Stimulated activated CD4-positive, alpha-beta T cell treated with anti-CD3 and anti-CD28 coated beads, TNF-alpha, amount 100 ng/mL, for 4 hours (primary cell): ENCODE measurements at regions not wholly inside any gene's neighbourhood (a gene's known extent, or its start where the extent isn't known, plus 50 kb on each side); places are given as distances from the start of the nearest gene placed in this dataset.
"Not testable (repeated sequence)": the region's sequence is repeated elsewhere in the genome, so short reads cannot be mapped to it uniquely, and the experiment has no call there.

ENCODE experiments used
- DNase-seq, 3 experiments: peaks; one replicate each; pipeline ENCODE4 v3.0.0-alpha.2; 2020; ENCODE audit warnings: low read depth in 3 of 3

DNA sequence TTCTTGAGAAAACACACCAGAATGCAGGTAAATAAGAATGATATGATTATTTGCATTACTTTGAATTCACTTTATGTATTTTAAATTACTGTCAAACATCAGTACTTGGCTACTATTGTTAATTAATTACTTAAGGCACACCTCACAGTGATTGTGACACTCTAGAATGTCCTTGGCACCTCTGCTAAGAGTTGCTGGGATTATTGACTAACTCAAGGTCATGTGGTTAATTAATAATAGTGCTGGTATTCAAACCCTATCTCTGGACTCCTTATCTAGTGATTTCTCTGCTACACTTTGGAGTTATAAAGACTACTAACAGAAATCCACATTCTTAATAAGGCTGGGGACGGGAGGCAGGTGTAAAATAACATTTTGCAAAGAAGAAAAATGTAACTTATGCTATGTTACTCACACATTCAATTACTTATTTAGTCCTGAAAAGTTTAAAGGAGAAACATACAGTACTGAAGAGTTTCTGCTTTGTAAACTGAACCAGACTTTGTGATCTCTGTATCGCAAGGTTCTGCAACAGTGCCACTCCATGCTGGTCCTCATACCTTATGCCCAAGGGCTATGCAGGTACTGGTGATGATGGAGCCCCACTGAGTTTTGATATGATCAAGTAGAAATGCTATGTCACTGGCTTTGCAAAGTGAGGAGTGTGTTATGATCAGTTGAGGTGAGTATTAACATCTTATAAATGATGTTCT is 242.7 kb downstream of the MID1IP1 start:
- DNase-seq, result no peak

DNA sequence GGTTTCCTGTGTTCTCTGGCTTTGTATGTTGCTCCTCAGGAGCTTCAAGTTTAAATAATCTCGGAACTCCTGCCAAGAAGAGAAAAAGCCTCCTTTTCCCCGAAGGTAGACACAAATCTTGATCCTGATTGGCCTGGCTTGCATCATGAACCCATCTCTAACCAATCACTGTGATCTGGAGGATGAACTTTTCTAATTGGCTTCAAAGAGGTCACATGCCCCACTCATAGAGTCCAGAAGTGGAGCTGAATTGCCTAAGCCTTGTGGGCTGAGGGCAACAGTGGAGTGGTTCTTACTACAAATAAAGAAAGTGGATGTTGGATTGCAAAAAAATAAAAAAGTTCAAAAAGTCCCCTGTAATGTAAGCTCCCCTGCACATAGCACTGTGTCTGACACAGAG is 245.9 kb downstream of the MID1IP1 start:
- DNase-seq, result no peak

DNA sequence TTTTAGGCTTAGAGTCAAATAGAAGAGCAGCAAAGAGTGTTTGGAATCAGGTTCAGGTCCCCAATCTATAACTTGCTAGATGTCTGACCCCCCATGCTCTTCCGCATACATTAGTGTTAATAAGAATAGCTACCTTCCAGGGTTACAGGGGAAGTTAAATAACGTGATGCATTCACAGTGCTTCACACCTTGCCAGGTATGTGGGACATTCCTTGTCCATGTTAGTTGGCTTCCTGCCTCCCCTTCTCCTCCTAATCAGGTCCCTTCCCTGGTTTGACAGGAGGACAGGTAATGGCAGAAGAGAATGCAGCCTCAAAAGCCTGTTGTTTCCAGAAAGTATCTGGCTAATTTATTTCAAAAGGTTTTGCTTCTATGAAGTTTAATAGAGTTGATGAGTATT is 248.7 kb downstream of the MID1IP1 start:
- no peak for DNase-seq

DNA sequence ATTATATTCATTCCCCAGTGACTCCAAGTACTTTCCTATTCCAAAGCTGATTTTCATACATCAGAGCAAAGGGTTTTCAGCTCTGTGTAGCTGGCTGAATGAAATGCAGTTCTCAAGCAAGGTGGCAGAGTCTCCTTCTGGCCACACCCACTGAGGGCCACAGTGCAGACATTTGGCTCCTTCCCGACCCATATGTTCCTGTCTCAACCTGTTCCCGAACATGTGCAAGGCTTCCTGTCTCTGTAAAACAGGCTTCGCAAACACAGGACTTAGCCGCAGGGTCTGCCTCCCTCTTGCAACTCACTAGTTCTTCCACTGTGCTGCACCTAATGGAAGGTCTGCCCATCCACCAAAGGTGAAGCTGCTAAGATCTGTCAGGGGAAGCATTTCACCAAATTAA is 249.2 kb downstream of the MID1IP1 start:
- DNase-seq, result no peak

DNA sequence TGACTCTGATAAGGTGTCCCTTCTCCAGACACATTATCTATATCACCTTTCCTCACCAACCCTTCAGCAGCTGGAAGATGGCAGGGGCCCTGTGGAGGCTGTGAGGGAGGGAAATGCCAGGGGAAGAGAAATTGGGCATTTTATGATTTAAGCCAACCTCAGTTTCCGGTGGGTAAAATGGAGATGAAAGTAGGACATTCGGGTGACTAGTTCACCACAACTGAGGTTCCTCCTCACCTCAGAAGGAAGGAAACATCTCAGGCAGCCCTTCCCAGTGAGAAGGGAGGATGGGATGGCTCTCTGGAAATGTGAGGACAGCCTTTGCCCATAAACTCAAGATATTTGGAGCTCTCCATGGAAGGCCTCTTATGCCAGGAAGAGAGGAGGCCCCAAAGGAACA is 251.5 kb downstream of the MID1IP1 start:
- DNase-seq, result no peak

DNA sequence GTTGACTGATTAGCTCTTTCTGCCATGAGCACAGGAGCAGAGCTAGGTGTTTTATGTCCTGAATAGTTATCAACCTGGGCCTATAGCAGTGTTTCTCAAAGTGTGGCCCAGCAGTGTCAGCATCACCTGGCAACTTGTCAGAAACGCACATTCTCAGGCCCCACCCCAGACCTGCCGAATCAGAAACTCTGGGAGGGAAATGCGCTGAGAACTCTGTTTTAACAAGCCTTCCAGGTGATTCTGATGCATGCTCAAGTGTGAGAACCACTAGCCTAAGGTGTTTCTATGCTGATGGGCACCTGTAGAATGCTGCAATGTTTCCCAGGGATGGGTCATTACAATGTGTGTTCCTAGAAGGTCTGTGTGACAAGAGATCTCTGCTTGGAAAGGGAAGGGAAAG is 257.5 kb downstream of the MID1IP1 start:
- no peak for DNase-seq

DNA sequence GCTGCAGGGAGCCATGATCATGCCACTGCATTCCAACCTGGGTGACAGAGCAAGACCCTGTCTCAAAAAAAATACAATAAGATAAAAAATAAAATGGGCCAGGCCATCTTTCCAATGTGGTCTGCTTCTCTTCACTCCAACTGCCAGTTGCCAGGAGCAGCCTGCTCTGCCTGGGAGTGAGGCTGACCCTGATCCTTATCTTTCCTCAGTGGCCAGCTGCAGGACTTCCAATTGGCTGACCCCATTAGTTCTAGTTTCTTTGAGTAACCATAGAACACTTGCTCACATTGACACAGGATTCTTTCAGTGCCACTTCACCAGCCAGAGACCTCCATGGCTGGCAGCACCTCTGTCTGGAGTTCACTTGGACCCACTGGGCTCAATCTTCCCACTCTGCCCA is 258.6 kb downstream of the MID1IP1 start:
- no peak for DNase-seq

DNA sequence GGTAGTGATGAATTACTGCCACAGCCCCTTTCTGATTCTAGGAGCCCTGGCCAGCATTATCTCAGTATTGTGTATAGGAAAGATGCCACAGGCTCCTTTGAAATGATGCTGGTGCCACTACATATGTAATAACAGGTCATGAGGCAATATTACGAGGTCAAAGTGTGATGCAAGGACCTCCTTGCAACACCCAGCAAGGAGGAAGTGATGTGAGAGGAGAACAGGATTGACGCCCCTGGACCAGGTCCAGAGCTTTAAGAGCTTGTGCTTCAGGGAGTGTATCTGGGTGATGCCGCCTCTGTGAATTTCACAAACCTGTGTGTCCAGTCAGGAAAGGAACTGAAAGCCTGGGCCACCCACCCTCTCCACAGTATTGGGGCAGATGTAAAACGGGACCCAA is 261.8 kb downstream of the MID1IP1 start:
- no peak for DNase-seq

DNA sequence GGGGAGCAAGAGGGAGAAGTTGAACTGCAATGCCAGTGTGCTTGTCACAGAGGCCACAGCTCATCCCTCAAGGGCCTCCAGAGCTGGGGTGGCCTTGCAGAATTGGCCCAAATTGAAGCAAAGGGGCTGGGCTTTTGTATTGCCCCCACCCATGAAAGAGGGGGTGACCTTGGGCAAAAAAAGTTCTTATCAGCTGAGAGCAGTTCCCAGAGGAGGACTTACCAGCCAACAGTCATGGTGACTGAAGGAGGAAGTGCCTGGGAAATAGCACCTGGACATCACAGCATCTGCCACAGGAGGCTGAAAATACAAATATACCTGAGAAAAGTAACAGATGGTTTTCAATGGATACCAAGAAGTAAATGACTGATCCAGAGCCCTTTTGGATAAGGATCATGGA is 262.4 kb downstream of the MID1IP1 start:
- no peak for DNase-seq

DNA sequence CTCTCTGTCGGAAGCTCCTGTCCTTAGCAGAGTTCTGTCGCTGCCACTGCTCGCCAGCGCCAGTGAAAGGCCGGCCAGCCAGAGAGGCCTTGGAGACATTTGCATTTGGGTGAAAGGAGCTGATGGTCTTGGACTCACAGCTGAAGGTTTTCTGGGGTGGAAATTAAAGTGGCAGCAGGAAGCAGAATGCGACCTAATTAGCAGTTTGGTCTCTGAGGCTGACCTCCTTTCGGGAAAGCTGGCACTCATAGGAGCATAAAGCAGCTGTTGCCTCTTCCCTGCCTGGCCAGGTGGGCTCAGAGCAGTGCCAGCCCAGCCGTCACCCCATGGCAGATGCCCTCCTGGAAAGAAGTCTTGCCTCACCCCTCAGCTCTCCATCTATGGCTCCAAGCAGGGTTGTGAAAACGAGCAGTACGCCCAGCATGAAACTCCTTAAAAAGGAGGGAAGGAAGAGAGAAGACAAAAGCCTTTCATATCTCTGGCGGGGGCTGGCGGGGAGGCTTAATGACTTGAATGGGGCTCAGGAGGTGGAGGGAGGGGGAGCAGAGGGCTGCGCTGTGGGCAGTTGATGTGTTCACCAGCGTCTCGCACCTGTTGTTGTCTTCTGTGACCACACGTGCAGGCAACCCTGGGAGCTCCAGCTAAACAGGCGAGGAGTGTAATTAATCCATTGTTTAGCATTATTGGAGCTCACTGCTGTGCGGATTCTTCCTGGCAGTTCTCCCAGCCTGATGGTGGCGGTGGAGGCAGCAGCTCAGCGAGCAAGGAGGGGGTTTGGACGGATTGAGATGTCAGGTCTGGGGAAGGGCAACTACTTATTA is 264.0 kb downstream of the MID1IP1 start:
- no peak for DNase-seq

DNA sequence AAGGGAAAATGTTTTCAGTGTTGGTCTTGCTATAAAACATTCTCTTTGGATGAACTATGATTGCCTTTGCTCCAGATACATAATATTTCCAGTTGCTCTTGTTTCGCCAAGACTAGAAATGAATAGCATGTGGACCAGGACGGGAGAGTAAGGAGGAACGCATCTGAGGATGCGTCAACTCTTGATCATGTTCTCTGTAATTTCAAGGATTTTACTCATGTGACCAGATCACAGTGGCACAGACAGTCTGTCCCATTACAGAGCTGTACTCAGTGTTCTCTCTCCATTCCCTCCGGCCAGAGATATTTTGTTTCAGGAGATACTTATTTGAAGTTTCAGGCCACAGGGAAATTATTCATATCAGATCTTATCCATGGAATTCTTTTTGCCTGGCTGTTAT is 266.6 kb downstream of the MID1IP1 start:
- no peak for DNase-seq

DNA sequence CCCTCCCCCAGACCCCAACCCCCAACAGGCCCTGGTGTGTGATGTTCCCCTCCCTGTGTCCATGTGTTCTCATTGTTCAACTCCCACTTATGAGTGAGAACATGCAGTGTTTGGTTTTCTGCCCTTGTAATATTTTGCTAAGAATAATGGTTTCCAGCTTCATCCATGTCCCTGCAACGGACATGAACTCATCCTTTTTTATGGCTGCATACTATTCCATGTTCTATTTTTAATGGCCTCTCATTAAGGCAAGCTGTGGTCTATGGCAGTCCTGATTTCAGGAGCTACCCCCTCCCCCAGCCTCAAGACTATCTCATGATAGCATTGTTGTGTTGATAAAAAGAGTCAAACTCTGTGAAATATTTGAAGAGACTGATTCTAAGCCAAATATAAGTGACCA is 267.4 kb downstream of the MID1IP1 start:
- DNase-seq, result not testable (repeated sequence)

DNA sequence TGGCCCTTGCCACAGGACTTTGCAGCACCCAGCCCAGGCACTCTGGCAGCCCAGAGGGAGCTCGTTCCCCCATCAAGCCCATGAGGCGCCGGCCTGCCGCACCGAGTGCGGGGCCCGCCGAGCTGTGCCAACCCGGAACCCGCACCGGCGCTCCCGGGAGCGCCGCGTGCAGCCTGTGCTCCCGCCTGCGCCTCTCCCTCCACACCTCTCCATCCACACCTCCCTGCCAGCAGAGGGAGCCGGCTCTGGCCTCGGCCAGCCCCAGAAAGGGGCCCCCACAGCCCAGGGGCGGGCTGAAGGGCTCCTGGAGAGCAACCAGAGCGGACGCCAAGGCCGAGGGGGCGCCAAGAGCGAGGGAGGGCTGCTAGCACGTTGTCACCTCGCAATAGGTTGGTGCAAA is 268.8 kb downstream of the MID1IP1 start:
- no peak for DNase-seq

DNA sequence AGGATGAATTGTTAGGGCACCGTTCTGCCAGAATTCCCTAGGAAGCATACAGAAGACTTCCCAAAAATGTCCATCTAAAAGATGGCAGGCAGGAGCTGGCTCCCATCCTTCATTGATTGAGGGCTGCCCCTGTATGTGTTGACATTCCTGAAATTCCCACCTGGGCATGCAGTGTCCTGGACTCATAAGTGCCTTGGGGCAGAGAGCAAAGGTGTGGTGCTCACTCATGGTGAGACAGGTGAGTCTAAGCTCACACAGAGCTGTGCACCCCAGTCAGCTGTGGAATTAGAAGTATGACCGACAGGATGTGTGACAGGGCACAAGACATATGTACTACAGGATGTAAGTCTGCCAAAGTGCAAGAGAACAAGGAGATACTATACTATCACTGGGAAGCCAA is 271.9 kb downstream of the MID1IP1 start:
- DNase-seq, result no peak

DNA sequence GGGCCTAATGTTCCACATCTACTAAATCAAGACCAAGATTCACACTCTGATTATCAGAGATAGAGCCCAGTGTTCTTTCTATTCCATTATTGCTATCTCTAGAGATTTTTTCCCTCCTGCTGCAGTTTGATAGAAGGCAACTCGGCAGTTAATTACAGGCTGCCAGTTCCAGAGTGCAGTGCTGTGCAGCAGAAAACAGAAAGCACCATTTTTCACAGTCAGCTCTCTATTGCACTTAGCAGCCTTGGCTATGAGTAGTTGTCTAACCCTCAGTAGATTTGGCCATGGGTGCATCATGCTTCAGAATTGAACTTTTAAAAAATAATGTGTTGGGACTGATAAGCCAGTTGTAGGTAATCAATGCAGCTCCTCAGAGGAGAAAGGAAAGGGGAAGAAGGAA is 295.3 kb downstream of the MID1IP1 start:
- DNase-seq, result no peak

DNA sequence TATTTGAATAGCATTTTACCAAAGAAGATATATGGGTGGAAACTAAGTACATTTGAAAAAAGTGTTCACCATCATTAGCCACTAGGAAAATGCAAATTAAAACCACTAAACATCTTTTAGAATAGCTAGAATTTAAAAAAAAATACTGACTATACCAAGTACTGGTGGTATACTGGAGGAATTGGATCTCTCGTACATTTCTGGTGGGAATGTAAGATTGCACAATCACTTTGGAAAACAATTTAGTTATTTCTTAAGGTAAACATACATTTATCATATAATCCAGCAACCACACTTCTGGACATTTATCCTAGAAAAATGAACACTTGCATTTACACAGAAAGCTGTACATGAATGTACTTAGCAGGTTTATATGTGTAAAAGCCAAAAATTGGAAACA is 303.5 kb downstream of the MID1IP1 start:
- DNase-seq, result no peak

DNA sequence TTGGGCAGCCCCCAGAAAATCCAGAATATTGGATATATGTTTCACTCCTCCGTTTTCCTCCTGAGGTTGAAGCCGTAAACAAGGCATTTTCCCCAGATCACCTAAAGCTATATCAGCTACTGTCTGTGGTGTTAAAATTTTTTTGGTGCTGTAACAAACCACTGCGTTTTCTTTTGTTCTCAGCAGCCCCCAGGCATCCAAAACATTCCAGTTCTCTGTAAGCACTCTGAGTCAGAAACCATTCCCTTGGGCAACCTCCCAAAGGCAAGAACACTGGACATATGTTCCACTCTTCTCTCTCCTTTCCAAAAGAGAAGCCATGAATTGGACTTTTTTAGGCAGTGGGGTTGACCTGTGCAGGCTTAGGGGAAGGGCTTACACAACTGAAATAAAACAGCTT is 310.9 kb downstream of the MID1IP1 start:
- DNase-seq, result no peak

DNA sequence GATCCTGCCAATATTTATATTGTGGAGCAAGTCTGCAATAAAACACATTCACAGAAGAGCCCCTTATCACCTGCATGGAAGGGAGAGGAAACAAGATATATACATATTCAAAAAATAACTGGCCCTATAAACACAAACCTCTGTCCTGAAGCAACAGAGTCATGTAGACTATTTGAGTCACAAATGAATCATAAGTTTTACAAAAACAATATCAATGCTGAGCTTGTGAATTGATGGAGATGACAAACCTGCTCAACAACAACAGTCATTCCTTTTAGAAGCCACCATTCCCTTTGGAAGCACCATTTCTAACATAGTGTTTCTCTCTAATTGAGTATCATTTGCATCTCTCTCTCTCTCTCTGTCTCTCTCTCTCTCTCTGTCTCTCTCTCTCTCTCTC is 313.9 kb downstream of the MID1IP1 start:
- DNase-seq, result no peak

DNA sequence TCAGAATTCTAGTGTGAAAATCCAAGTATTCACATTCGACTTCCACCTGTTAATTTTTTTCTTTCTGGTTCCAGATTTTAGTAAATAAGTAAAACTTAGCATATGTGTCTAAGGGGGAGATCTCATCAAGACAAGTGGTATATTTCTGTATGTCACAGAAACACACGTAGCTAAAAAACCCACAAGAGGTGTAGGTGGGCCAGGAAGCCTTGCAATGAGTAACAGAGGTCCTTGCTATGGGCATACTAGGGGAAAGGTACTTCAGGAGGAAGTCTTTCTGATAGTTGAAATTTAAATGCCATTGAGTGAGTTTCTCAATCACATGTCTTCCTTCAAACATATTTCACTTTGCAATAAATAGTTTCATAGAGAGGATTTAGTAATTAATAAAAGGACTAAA is 315.8 kb downstream of the MID1IP1 start:
- DNase-seq, result no peak

DNA sequence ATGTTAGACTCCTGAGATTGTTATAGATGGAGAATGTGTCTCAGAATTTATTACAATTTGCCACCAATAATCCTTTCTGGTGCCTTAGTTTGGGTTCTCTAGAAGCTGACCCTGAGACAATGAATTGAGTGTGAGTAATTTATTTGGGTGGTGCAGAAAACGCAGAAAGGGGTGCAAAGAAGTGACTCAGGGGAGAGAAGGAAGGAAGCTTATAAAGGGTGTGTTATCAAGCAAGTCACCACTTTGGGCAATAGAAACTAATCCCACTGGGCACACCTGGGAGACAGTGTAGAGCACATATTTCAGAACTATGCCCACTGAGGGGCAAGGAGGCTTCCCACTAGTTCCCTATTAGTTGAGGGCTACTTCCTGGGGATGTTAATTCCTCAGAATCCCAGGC is 320.6 kb downstream of the MID1IP1 start:
- no peak for DNase-seq

DNA sequence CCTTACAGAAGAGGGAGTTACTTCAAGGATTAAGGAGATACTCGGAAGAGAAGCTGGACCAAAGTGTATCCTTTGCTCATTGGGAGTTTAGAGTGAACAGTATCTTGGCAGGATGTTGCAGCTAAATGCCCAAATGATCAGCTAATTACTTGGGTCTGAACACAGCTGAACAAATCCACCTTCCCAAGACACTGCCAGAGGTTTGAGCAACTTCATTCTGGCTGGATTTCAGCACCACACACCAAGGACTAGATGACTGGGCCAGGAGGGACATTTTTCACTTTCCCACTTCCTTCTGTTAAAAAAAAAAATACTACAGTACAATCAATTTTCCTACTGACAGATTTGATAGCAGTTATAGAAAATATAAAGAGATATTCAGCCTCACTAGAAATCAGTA is 324.6 kb downstream of the MID1IP1 start:
- DNase-seq, result no peak

DNA sequence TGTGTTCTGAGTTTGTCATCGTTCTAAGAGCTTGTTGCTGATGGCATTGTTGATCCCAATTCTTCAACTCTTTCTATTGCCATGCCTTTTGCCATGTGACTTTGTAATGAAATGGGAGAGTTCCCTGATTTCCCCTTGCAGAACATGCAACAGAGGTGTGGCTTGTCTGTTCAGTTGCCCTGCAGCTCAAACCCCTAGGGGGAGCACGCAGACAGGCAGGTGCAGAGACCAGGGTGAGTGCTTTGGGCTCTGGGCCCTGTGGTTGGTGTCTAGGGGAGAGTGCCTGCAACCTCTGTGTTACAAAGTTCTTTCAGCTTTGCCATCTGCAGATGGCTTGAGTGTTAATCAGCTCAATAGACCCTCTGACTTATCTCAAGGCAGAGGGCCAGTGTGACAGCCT is 332.7 kb downstream of the MID1IP1 start:
- DNase-seq, result peak in 2 of 3 experiments; percentile 0 to 4

DNA sequence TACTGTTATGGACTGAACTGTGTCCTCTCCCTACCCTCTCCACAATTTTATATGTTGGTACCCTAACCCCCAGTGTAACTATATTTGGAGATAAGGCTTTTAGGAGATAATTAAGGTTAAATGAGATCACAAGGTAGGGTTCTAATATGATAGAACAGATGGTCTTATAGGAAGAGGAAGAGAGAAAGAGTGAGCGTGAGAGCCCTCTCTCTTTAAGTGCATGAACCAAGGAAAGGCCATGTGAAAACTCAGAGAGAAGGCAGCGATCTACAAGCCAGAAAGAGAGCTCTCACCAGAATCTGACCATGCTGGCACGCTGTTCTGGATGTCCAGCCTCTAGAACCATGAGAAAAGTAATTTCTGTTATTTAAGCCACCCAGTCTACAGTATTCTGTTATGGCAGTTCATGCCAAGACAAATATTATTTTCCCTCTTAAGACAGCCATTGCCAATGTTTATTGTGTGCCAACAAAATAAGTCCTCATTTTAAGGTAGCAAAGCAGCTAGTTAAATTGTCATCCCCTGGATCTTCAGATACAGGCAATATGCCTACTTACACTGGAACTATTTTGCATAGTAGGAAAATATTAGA is 336.2 kb downstream of the MID1IP1 start:
- no peak for DNase-seq
